Karpas-422 (cell line): ENCODE measurements at regions not wholly inside any gene's neighbourhood (a gene's known extent, or its start where the extent isn't known, plus 50 kb on each side); places are given as distances from the start of the nearest gene placed in this dataset.
"Not testable (repeated sequence)": the region's sequence is repeated elsewhere in the genome, so short reads cannot be mapped to it uniquely, and the experiment has no call there.

Experiments
- DNase-seq: peaks from one replicate; pipeline ENCODE4 v3.0.0-alpha.2; 2015
- H2AFZ ChIP-seq: fragments of 200-600 bp; sonication (generic); 2 replicates; pipeline ENCODE4 v1.6.1; 2014; ENCODE audit warnings: antibody characterized with exemption, low read length, mixed read lengths
- H3K27ac ChIP-seq: fragments of 200-600 bp; sonication (generic); 2 replicates; pipeline ENCODE4 v1.5.1; 2014; ENCODE audit warnings: mild to moderate bottlenecking, low read length, moderate library complexity
- H3K27me3 ChIP-seq: fragments of 200-600 bp; sonication (generic); 2 replicates; pipeline ENCODE4 v1.6.1; 2014; ENCODE audit warnings: low read length, mixed read lengths
- H3K36me3 ChIP-seq: fragments of 200-600 bp; sonication (generic); 2 replicates; pipeline ENCODE4 v1.6.1; 2014; ENCODE audit warnings: low read length, mixed read lengths; ENCODE audit not compliant: insufficient read depth
- H3K4me1 ChIP-seq: fragments of 200-600 bp; sonication (generic); 2 replicates; pipeline ENCODE4 v1.6.1; 2014; ENCODE audit warnings: mild to moderate bottlenecking, low read length, mixed read lengths
- H3K4me2 ChIP-seq: fragments of 200-600 bp; sonication (generic); 2 replicates; pipeline ENCODE4 v1.6.1; 2014; ENCODE audit warnings: low read length, low read depth, mild to moderate bottlenecking; ENCODE audit not compliant: poor library complexity, severe bottlenecking
- H3K4me3 ChIP-seq: fragments of 200-600 bp; sonication (generic); 2 replicates; pipeline ENCODE4 v1.5.1; 2014; ENCODE audit warnings: mild to moderate bottlenecking, antibody characterized with exemption, low read length, mixed read lengths
- H3K79me2 ChIP-seq: fragments of 200-600 bp; sonication (generic); 2 replicates; pipeline ENCODE4 v1.6.1; 2014; ENCODE audit warnings: mild to moderate bottlenecking, low read length, mixed read lengths
- H3K9ac ChIP-seq: fragments of 200-600 bp; sonication (generic); 2 replicates; pipeline ENCODE4 v1.6.0; 2014; ENCODE audit warnings: low read length
- H3K9me2 ChIP-seq: fragments of 200-600 bp; sonication (generic), shearing (Covaris generic); replicated peaks from 2 replicates; pipeline ENCODE4 v1.6.0; 2014; ENCODE audit warnings: mild to moderate bottlenecking, low read length, moderate library complexity; ENCODE audit not compliant: insufficient read depth
- H3K9me3 ChIP-seq: fragments of 300-700, 200-600 bp; sonication (generic); 2 replicates; pipeline ENCODE4 v1.6.1; 2014; ENCODE audit warnings: low read length, mixed read lengths
- H4K20me1 ChIP-seq: fragments of 200-600 bp; sonication (generic); 2 replicates; pipeline ENCODE4 v1.6.1; 2014; ENCODE audit warnings: mild to moderate bottlenecking, antibody characterized with exemption, low read length, low read depth; ENCODE audit not compliant: insufficient read depth

- DNase-seq, result no peak
- Histone ChIP-seq H3K27ac (no peak overlapping the region), H3K36me3 (no peaks in the 10 kb centered on the region), H3K9ac (no peak overlapping the region), H3K9me2 (no peaks in the 10 kb centered on the region), H2AFZ (no peak overlapping the region), H3K4me1 (no peaks in the 10 kb centered on the region), H4K20me1 (no peaks in the 10 kb centered on the region), H3K27me3 (no peaks in the 10 kb centered on the region), H3K4me3 (no peak overlapping the region), H3K79me2 (no peaks in the 10 kb centered on the region), H3K9me3 (no peaks in the 10 kb centered on the region), H3K4me2 (no peak overlapping the region)
Measured at GRCh38 chr22:27068121-27068520, 410.7 kb downstream of the MIAT start.

GRCh38 chr22:27070594-27070993, 413.2 kb downstream of the MIAT start:
- DNase-seq, result no peak
- no peaks in the 10 kb centered on the region for H3K9me3 ChIP-seq
- no peak overlapping the region for H3K27ac ChIP-seq
- no peak overlapping the region for H3K4me2 ChIP-seq
- H3K9ac ChIP-seq, result no peak overlapping the region
- no peak overlapping the region for H2AFZ ChIP-seq
- H3K9me2 ChIP-seq, result no peaks in the 10 kb centered on the region
- no peaks in the 10 kb centered on the region for H3K36me3 ChIP-seq
- H3K4me1 ChIP-seq, result peaks cover 3% of the 10 kb centered on the region
- H3K79me2 ChIP-seq, result no peaks in the 10 kb centered on the region
- no peak overlapping the region for H3K4me3 ChIP-seq
- H3K27me3 ChIP-seq, result no peaks in the 10 kb centered on the region
- no peaks in the 10 kb centered on the region for H4K20me1 ChIP-seq

GRCh38 chr22:27073601-27074425, 416.4 kb downstream of the MIAT start:
- no peaks in the 10 kb centered on the region for H3K79me2 ChIP-seq
- no peaks in the 10 kb centered on the region for H3K27me3 ChIP-seq
- H3K4me3 ChIP-seq, result no peak overlapping the region
- H3K36me3 ChIP-seq, result no peaks in the 10 kb centered on the region
- no peak overlapping the region for H2AFZ ChIP-seq
- H4K20me1 ChIP-seq, result no peaks in the 10 kb centered on the region
- peaks cover 23% of the 10 kb centered on the region for H3K4me1 ChIP-seq
- H3K27ac ChIP-seq, result no peak overlapping the region
- H3K9me2 ChIP-seq, result no peaks in the 10 kb centered on the region
- DNase-seq, result no peak
- H3K9me3 ChIP-seq, result no peaks in the 10 kb centered on the region
- no peak overlapping the region for H3K9ac ChIP-seq
- H3K4me2 ChIP-seq, result no peak overlapping the region

- Histone ChIP-seq H3K4me1 (peaks cover 23% of the 10 kb centered on the region), H3K79me2 (no peaks in the 10 kb centered on the region), H3K9ac (no peak overlapping the region), H3K4me2 (peak overlapping the region; percentile 38), H3K9me3 (no peaks in the 10 kb centered on the region), H4K20me1 (no peaks in the 10 kb centered on the region), H3K36me3 (no peaks in the 10 kb centered on the region), H3K27me3 (no peaks in the 10 kb centered on the region), H3K27ac (no peak overlapping the region), H2AFZ (no peak overlapping the region), H3K4me3 (no peak overlapping the region), H3K9me2 (no peaks in the 10 kb centered on the region)
- DNase-seq, result peak; percentile 76
Measured at GRCh38 chr22:27075028-27075678, 417.8 kb downstream of the MIAT start.

- peak; percentile 91 for DNase-seq
- H3K4me2 ChIP-seq, result peak overlapping the region; percentile 38
Measured at GRCh38 chr22:27075891-27076290, 418.5 kb downstream of the MIAT start.

GRCh38 chr22:27078064-27078463, 420.7 kb downstream of the MIAT start:
- not testable (repeated sequence) for H3K79me2 ChIP-seq, H3K9me3 ChIP-seq, H3K4me2 ChIP-seq, H2AFZ ChIP-seq, H4K20me1 ChIP-seq, DNase-seq, H3K27me3 ChIP-seq, H3K27ac ChIP-seq, H3K4me3 ChIP-seq, H3K9me2 ChIP-seq, H3K36me3 ChIP-seq, H3K9ac ChIP-seq
- peaks cover 23% of the 10 kb centered on the region for H3K4me1 ChIP-seq

More at GRCh38 chr22:27075891-27076290, 418.5 kb downstream of the MIAT start:
- H3K4me1 ChIP-seq, result peaks cover 23% of the 10 kb centered on the region
- H3K27me3 ChIP-seq, result no peaks in the 10 kb centered on the region
- no peak overlapping the region for H3K4me3 ChIP-seq
- H3K9me3 ChIP-seq, result no peaks in the 10 kb centered on the region
- H3K36me3 ChIP-seq, result no peaks in the 10 kb centered on the region
- no peak overlapping the region for H3K9ac ChIP-seq
- H3K9me2 ChIP-seq, result no peaks in the 10 kb centered on the region
- no peaks in the 10 kb centered on the region for H3K79me2 ChIP-seq
- H2AFZ ChIP-seq, result no peak overlapping the region
- H4K20me1 ChIP-seq, result no peaks in the 10 kb centered on the region
- no peak overlapping the region for H3K27ac ChIP-seq

- no peaks in the 10 kb centered on the region for H3K9me3 ChIP-seq
- H3K9me2 ChIP-seq, result no peaks in the 10 kb centered on the region
- no peaks in the 10 kb centered on the region for H3K27me3 ChIP-seq
- no peaks in the 10 kb centered on the region for H3K79me2 ChIP-seq
- H3K4me2 ChIP-seq, result no peak overlapping the region
- H3K4me3 ChIP-seq, result no peak overlapping the region
- no peaks in the 10 kb centered on the region for H4K20me1 ChIP-seq
- no peak overlapping the region for H3K9ac ChIP-seq
- H3K27ac ChIP-seq, result no peak overlapping the region
- H2AFZ ChIP-seq, result no peak overlapping the region
- H3K36me3 ChIP-seq, result no peaks in the 10 kb centered on the region
- DNase-seq, result no peak
- H3K4me1 ChIP-seq, result peaks cover 23% of the 10 kb centered on the region
Measured at GRCh38 chr22:27080036-27080578, 422.7 kb downstream of the MIAT start.

- no peak overlapping the region for H3K4me3 ChIP-seq
- no peaks in the 10 kb centered on the region for H4K20me1 ChIP-seq
Measured at GRCh38 chr22:27080863-27081262, 423.5 kb downstream of the MIAT start.

More at GRCh38 chr22:27080863-27081262, 423.5 kb downstream of the MIAT start:
- Histone ChIP-seq H3K36me3 (no peaks in the 10 kb centered on the region), H3K27ac (no peak overlapping the region), H3K4me1 (peaks cover 17% of the 10 kb centered on the region), H3K9ac (no peak overlapping the region), H2AFZ (no peak overlapping the region), H3K9me3 (no peaks in the 10 kb centered on the region), H3K4me2 (no peak overlapping the region), H3K27me3 (no peaks in the 10 kb centered on the region), H3K9me2 (no peaks in the 10 kb centered on the region), H3K79me2 (no peaks in the 10 kb centered on the region)
- DNase-seq, result no peak
